IMR-90 (cell line): ENCODE measurements at regions not wholly inside any gene's neighbourhood (a gene's known extent, or its start where the extent isn't known, plus 50 kb on each side); places are given as distances from the start of the nearest gene placed in this dataset.

Experiments
- ATAC-seq: fragments of 200-7000 bp; cut with Tn5 transposase; 2 replicates; pipeline ENCODE4 v1.9.1; 2020; ENCODE audit warnings: low read depth, mild to moderate bottlenecking, moderate library complexity
- BruUV-seq: library from RNA; stranded (reverse); fragments of 400-500 nt; replicated peaks from 2 replicates; lab custom pipeline; 2021; lab: Mats Ljungman, UMichigan
- CTCF ChIA-PET: fragments of 300-600 bp; formaldehyde crosslinking; extraction: SDS; loops from one replicate; lab custom pipeline; 2021; ENCODE audit warnings: antibody characterized with exemption; lab: Yijun Ruan, JAX
- POLR2A ChIA-PET: fragments of 300-600 bp; sonication (Branson Sonifier 250); formaldehyde crosslinking; loops from one replicate; lab custom pipeline; 2022; ENCODE audit warnings: antibody characterized with exemption; ENCODE audit not compliant: unreplicated experiment; lab: Charles Lee
- DNase-seq: peaks from one replicate; pipeline ENCODE4 v3.0.0; 2013
- H2AFZ ChIP-seq: replicated peaks from 2 replicates; pipeline ENCODE3; 2013; ENCODE audit warnings: low read length, mild to moderate bottlenecking; ENCODE audit not compliant: poor library complexity
- H2AK5ac ChIP-seq: 2 replicates; pipeline ENCODE4 v1.6.1; 2013; ENCODE audit warnings: low read depth, low read length, inconsistent platforms
- H2AK9ac ChIP-seq: replicated peaks from 2 replicates; pipeline ENCODE3; 2013; ENCODE audit warnings: mild to moderate bottlenecking, low read depth, low read length, moderate library complexity; ENCODE audit not compliant: poor library complexity
- H2BK120ac ChIP-seq: 2 replicates; pipeline ENCODE4 v1.6.1; 2013; ENCODE audit warnings: low read depth, low read length, inconsistent platforms
- H2BK15ac ChIP-seq: 3 replicates; pipeline ENCODE4 v1.6.1; 2013; ENCODE audit warnings: low read depth, low read length, inconsistent platforms
- H2BK20ac ChIP-seq: 2 replicates; pipeline ENCODE4 v1.6.1; 2013; ENCODE audit warnings: low read depth, mild to moderate bottlenecking, inconsistent platforms, low read length, moderate library complexity
- H2BK5ac ChIP-seq: 2 replicates; pipeline ENCODE4 v1.6.1; 2013; ENCODE audit warnings: mild to moderate bottlenecking, low read depth, low read length, inconsistent platforms; ENCODE audit not compliant: poor library complexity, severe bottlenecking
- H3K14ac ChIP-seq: replicated peaks from 2 replicates; pipeline ENCODE4 v1.6.1; 2013; ENCODE audit warnings: low read depth, low read length, inconsistent platforms
- H3K18ac ChIP-seq: 2 replicates; pipeline ENCODE4 v1.6.1; 2013; ENCODE audit warnings: low read depth, low read length, control low read depth
- H3K23ac ChIP-seq: 2 replicates; pipeline ENCODE4 v1.6.1; 2013; ENCODE audit warnings: low read depth, low read length, inconsistent platforms
- H3K27ac ChIP-seq: 2 replicates; pipeline ENCODE4 v1.5.1; 2013; ENCODE audit warnings: mild to moderate bottlenecking, control low read depth, low read length; ENCODE audit not compliant: insufficient read depth
- H3K27me3 ChIP-seq: 2 replicates; pipeline ENCODE4 v1.6.1; 2013; ENCODE audit warnings: low read length; ENCODE audit not compliant: control insufficient read depth, insufficient read depth
- H3K36me3 ChIP-seq: 2 replicates; pipeline ENCODE4 v1.6.1; 2013; ENCODE audit warnings: low read length, mixed read lengths; ENCODE audit not compliant: control insufficient read depth, insufficient read depth
- H3K4ac ChIP-seq: 2 replicates; pipeline ENCODE4 v1.6.1; 2013; ENCODE audit warnings: low read depth, low read length, inconsistent platforms
- H3K4me1 ChIP-seq: 2 replicates; pipeline ENCODE4 v1.6.1; 2013; ENCODE audit warnings: low read length, mixed read lengths; ENCODE audit not compliant: control insufficient read depth, insufficient read depth
- H3K4me2 ChIP-seq: 2 replicates; pipeline ENCODE4 v1.6.1; 2013; ENCODE audit warnings: low read depth, mild to moderate bottlenecking, control low read depth, low read length, moderate library complexity
- H3K4me3 ChIP-seq: 2 replicates; pipeline ENCODE4 v1.5.1; 2013; ENCODE audit warnings: low read depth, mild to moderate bottlenecking, control low read depth, low read length, moderate library complexity; ENCODE audit not compliant: insufficient read depth
- H3K56ac ChIP-seq: 2 replicates; pipeline ENCODE4 v1.6.1; 2013; ENCODE audit warnings: low read length, inconsistent platforms; ENCODE audit not compliant: insufficient read depth; ENCODE audit errors: extremely low read depth
- H3K79me1 ChIP-seq, 2 experiments: 2 replicates each; pipeline ENCODE4 v1.6.1; 2013; ENCODE audit warnings: low read length in 2 of 2, inconsistent platforms in 1 of 2, low read depth in 1 of 2
- H3K9ac ChIP-seq: 2 replicates; pipeline ENCODE4 v1.6.1; 2013; ENCODE audit warnings: low read depth, low read length, control low read depth
- H3K9me1 ChIP-seq: 2 replicates; pipeline ENCODE4 v1.6.1; 2013; ENCODE audit warnings: low read length, inconsistent platforms; ENCODE audit not compliant: insufficient read depth
- H3K9me3 ChIP-seq: 2 replicates; pipeline ENCODE4 v1.6.1; 2013; ENCODE audit warnings: low read length; ENCODE audit not compliant: control insufficient read depth, insufficient read depth
- H4K20me1 ChIP-seq: 2 replicates; pipeline ENCODE4 v1.6.1; 2013; ENCODE audit warnings: low read length, inconsistent platforms; ENCODE audit not compliant: insufficient read depth
- H4K5ac ChIP-seq: 2 replicates; pipeline ENCODE4 v1.6.1; 2013; ENCODE audit warnings: mild to moderate bottlenecking, low read depth, low read length, control low read depth
- H4K8ac ChIP-seq, 2 experiments: 2 replicates each; pipeline ENCODE4 v1.6.1; 2013; ENCODE audit warnings: low read depth in 2 of 2, low read length in 2 of 2, control low read depth in 1 of 2, inconsistent platforms in 1 of 2
- H4K91ac ChIP-seq: 2 replicates; pipeline ENCODE4 v1.6.1; 2013; ENCODE audit warnings: low read depth, low read length, inconsistent platforms; ENCODE audit not compliant: insufficient read depth
- BHLHE40 ChIP-seq: fragments of 150-350 bp; IDR thresholded peaks from 2 replicates; pipeline ENCODE4 v1.6.1; 2016; ENCODE audit warnings: mild to moderate bottlenecking, low read depth, low read length
- CEBPB ChIP-seq: IDR thresholded peaks from 2 replicates; pipeline ENCODE4 v1.6.1; 2012; ENCODE audit warnings: low read depth, low read length, improper control_type of control experiment
- CHD1 ChIP-seq: IDR thresholded peaks from 2 replicates; pipeline ENCODE4 v1.6.1; 2012; ENCODE audit warnings: low read depth, low read length, improper control_type of control experiment
- CTCF ChIP-seq: conservative IDR thresholded peaks from 2 replicates; pipeline ENCODE4 v1.5.1; 2012; ENCODE audit warnings: mild to moderate bottlenecking, low read depth, low read length, improper control_type of control experiment
- ELK1 ChIP-seq: fragments of 150-350 bp; IDR thresholded peaks from 2 replicates; pipeline ENCODE4 v1.6.1; 2016; ENCODE audit warnings: low read depth, mild to moderate bottlenecking, low read length, moderate library complexity, borderline replicate concordance
- FOS ChIP-seq: fragments of 150-350 bp; IDR thresholded peaks from 2 replicates; pipeline ENCODE4 v1.6.1; 2016; ENCODE audit warnings: low read depth, low read length
- MAFK ChIP-seq: IDR thresholded peaks from 2 replicates; pipeline ENCODE4 v1.6.1; 2012; ENCODE audit warnings: low read depth, low read length, improper control_type of control experiment
- MAZ ChIP-seq: IDR thresholded peaks from 2 replicates; pipeline ENCODE4 v1.6.1; 2012; ENCODE audit warnings: low read depth, mild to moderate bottlenecking, low read length, improper control_type of control experiment, moderate library complexity, borderline replicate concordance
- MXI1 ChIP-seq: IDR thresholded peaks from 2 replicates; pipeline ENCODE4 v1.6.1; 2012; ENCODE audit warnings: low read depth, mild to moderate bottlenecking, low read length, moderate library complexity, borderline replicate concordance
- NFE2L2 ChIP-seq: fragments of 150-350 bp; IDR thresholded peaks from 2 replicates; pipeline ENCODE4 v1.6.1; 2016; ENCODE audit warnings: low read depth, mild to moderate bottlenecking, low read length
- POLR2A ChIP-seq: IDR thresholded peaks from 2 replicates; pipeline ENCODE4 v1.6.1; 2012; ENCODE audit warnings: mild to moderate bottlenecking, low read depth, low read length
- RAD21 ChIP-seq: IDR thresholded peaks from 2 replicates; pipeline ENCODE4 v1.6.1; 2012; ENCODE audit warnings: low read length, improper control_type of control experiment
- RCOR1 ChIP-seq: IDR thresholded peaks from 2 replicates; pipeline ENCODE4 v1.6.1; 2012; ENCODE audit warnings: mild to moderate bottlenecking, low read length, improper control_type of control experiment; ENCODE audit not compliant: insufficient replicate concordance
- RFX5 ChIP-seq: IDR thresholded peaks from 2 replicates; pipeline ENCODE4 v1.8.0; 2012; ENCODE audit warnings: low read depth, mild to moderate bottlenecking, low read length, moderate library complexity
- SMC3 ChIP-seq: fragments of 150-350 bp; IDR thresholded peaks from 2 replicates; pipeline ENCODE4 v1.6.1; 2016; ENCODE audit warnings: low read depth, mild to moderate bottlenecking, antibody characterized with exemption, low read length, moderate library complexity
- USF2 ChIP-seq: fragments of 150-350 bp; IDR thresholded peaks from 2 replicates; pipeline ENCODE4 v1.6.1; 2017; ENCODE audit warnings: mild to moderate bottlenecking, antibody characterized with exemption, low read length, low read depth
- WGBS, 2 experiments: methylation state at CpG; one replicate each; pipeline versions ENCODE4 v1.1.5 to v1.1.7; 2013; ENCODE audit warnings: missing lambda C conversion rate in 2 of 2; ENCODE audit not compliant: insufficient read length in 1 of 2; ENCODE audit errors: extremely low coverage in 2 of 2; 5-methylcytosine and 5-hydroxymethylcytosine counted together
- dilution Hi-C: fragments of 300-500 bp; cut with HindIII; formaldehyde crosslinking; loops from one replicate; pipeline ENCODE4 v1.14.3; 2018; ENCODE audit warnings: low sequenced_read_pairs; ENCODE audit not compliant: unreplicated experiment
- in situ Hi-C: fragments of 300-500 bp; cut with MboI; formaldehyde crosslinking; loops from 3 replicates; pipeline ENCODE4 v1.14.3; 2019; ENCODE audit warnings: low sequenced_read_pairs, inconsistent platforms, mixed read lengths
- intact Hi-C: fragments of 100-400 bp; cut with micrococcal nuclease; formaldehyde crosslinking; loops from 2 replicates; pipeline ENCODE4 v1.10.0; 2022

- H3K18ac ChIP-seq = no peak overlapping the region
- no peaks in the 10 kb centered on the region for H4K20me1 ChIP-seq
- no peak overlapping the region for H2AFZ ChIP-seq
- no peak overlapping the region for H2AK5ac ChIP-seq
- intact Hi-C loops = no loop called here
- H3K23ac ChIP-seq = no peak overlapping the region
- no peak overlapping the region for H4K8ac ChIP-seq
- ChIA-PET POLR2A (no interaction called here), CTCF (no interaction called here)
- no peak overlapping the region for H2AK9ac ChIP-seq
- no peak overlapping the region for H4K5ac ChIP-seq
- no TSS peak for BruUV-seq
- no peaks in the 10 kb centered on the region for H3K79me1 ChIP-seq
- dilution Hi-C loops = no loop called here
- ATAC-seq = no peak
- TF ChIP-seq CEBPB = no peak
- TF ChIP-seq FOS = no peak
- no peak for TF ChIP-seq MAFK
- TF ChIP-seq RAD21 = no peak
- TF ChIP-seq POLR2A = no peak
- TF ChIP-seq MAZ = no peak
- TF ChIP-seq ELK1 = no peak
- TF ChIP-seq NFE2L2 = no peak
- no peak for TF ChIP-seq BHLHE40
- TF ChIP-seq USF2 = no peak
- TF ChIP-seq RCOR1 = no peak
- no peak for TF ChIP-seq MXI1
- no peak for TF ChIP-seq RFX5
- no peak for TF ChIP-seq CTCF
- no peak for TF ChIP-seq SMC3
- TF ChIP-seq CHD1 = no peak
- no peak overlapping the region for H3K27ac ChIP-seq
- H4K91ac ChIP-seq = no peak overlapping the region
- no peak for DNase-seq
- no peak overlapping the region for H3K4ac ChIP-seq
- H3K56ac ChIP-seq = no peak overlapping the region
- H3K4me1 ChIP-seq = no peaks in the 10 kb centered on the region
- no peaks in the 10 kb centered on the region for H3K9me1 ChIP-seq
- no peak overlapping the region for H2BK120ac ChIP-seq
- no peak overlapping the region for H3K9ac ChIP-seq
- H3K36me3 ChIP-seq = no peaks in the 10 kb centered on the region
- no peak overlapping the region for H3K4me2 ChIP-seq
- H2BK5ac ChIP-seq = no peak overlapping the region
- in situ Hi-C loops = no loop called here
- no CpG with 5 or more reads among the region's 1 CpG for WGBS, 2 experiments
- H3K14ac ChIP-seq = no peak overlapping the region
- no peaks in the 10 kb centered on the region for H3K27me3 ChIP-seq
- H3K4me3 ChIP-seq = no peak overlapping the region
- no peak overlapping the region for H2BK15ac ChIP-seq
- H2BK20ac ChIP-seq = no peak overlapping the region
- peaks cover 56% of the 10 kb centered on the region for H3K9me3 ChIP-seq
These were observed 104.8 kb downstream of the KIF26A start for GRCh38 chr14:104243200-104243599.
